Neural cell (in vitro differentiated cells): ENCODE measurements at regions not wholly inside any gene's neighbourhood (a gene's known extent, or its start where the extent isn't known, plus 50 kb on each side); places are given as distances from the start of the nearest gene placed in this dataset.

ENCODE experiments used
- H2AFZ ChIP-seq: fragments of 200-600, 300-800 bp; sonication (generic), shearing (Covaris generic); 2 replicates; pipeline ENCODE4 v1.6.0; 2014; ENCODE audit warnings: low read depth, mild to moderate bottlenecking, antibody characterized with exemption, low read length, moderate library complexity
- H3F3A ChIP-seq: fragments of 200-600 bp; shearing (Covaris generic); 2 replicates; pipeline ENCODE4 v1.6.1; 2016; ENCODE audit warnings: mild to moderate bottlenecking, moderate library complexity, mixed read lengths, antibody characterized with exemption, low read length; ENCODE audit not compliant: insufficient read depth, poor library complexity, severe bottlenecking
- H3K27ac ChIP-seq: fragments of 200-600, 300-800 bp; sonication (generic), shearing (Covaris generic); 2 replicates; pipeline ENCODE4 v1.5.1; 2014; ENCODE audit warnings: mild to moderate bottlenecking, low read length, moderate library complexity
- H3K27me3 ChIP-seq: fragments of 300-800, 200-600 bp; sonication (generic), shearing (Covaris generic); 2 replicates; pipeline ENCODE4 v1.6.0; 2014; ENCODE audit warnings: mild to moderate bottlenecking, low read depth, low read length, moderate library complexity; ENCODE audit not compliant: insufficient read depth
- H3K36me3 ChIP-seq: fragments of 300-800, 200-600 bp; sonication (generic), shearing (Covaris generic); 2 replicates; pipeline ENCODE4 v1.5.1; 2014; ENCODE audit warnings: mild to moderate bottlenecking, antibody characterized with exemption, low read length, moderate library complexity; ENCODE audit not compliant: insufficient read depth
- H3K4me2 ChIP-seq: fragments of 300-800, 200-600 bp; sonication (generic), shearing (Covaris generic); 2 replicates; pipeline ENCODE4 v1.6.0; 2014; ENCODE audit warnings: mild to moderate bottlenecking, low read length
- H3K4me3 ChIP-seq: fragments of 300-800, 200-600 bp; sonication (generic), shearing (Covaris generic); 2 replicates; pipeline ENCODE4 v1.5.1; 2014; ENCODE audit warnings: mild to moderate bottlenecking, low read length, moderate library complexity
- H3K79me2 ChIP-seq: fragments of 200-600 bp; shearing (Covaris generic); replicated peaks from 2 replicates; pipeline ENCODE4 v1.6.0; 2014; ENCODE audit warnings: mild to moderate bottlenecking, low read length, moderate library complexity; ENCODE audit not compliant: insufficient read depth
- H3K9ac ChIP-seq: fragments of 300-800, 200-600 bp; sonication (generic), shearing (Covaris generic); 2 replicates; pipeline ENCODE4 v1.6.1; 2016; ENCODE audit warnings: mild to moderate bottlenecking, low read length, mixed read lengths
- H3K9me2 ChIP-seq: fragments of 200-600 bp; shearing (Covaris generic); 2 replicates; pipeline ENCODE4 v1.6.1; 2016; ENCODE audit warnings: mild to moderate bottlenecking, low read length, mixed read lengths; ENCODE audit not compliant: insufficient read depth
- H3K9me3 ChIP-seq: fragments of 200-600, 300-800 bp; sonication (generic), shearing (Covaris generic); 2 replicates; pipeline ENCODE4 v1.6.1; 2016; ENCODE audit warnings: mild to moderate bottlenecking, mixed run types, low read length, moderate library complexity, mixed read lengths
- H4K20me1 ChIP-seq: fragments of 200-600 bp; shearing (Covaris generic); 2 replicates; pipeline ENCODE4 v1.6.1; 2016; ENCODE audit warnings: mild to moderate bottlenecking, mixed run types; ENCODE audit not compliant: insufficient read depth
- CTCF ChIP-seq: fragments of 450-650 bp; IDR thresholded peaks from 2 replicates; pipeline ENCODE4 v1.5.1; 2014; ENCODE audit warnings: antibody characterized with exemption, mild to moderate bottlenecking, moderate library complexity; ENCODE audit not compliant: poor library complexity, severe bottlenecking
- EP300 ChIP-seq: fragments of 450-650 bp; conservative IDR thresholded peaks from 2 replicates; pipeline ENCODE4 v1.6.1; 2014; ENCODE audit warnings: antibody characterized with exemption, mild to moderate bottlenecking, moderate library complexity; ENCODE audit not compliant: poor library complexity, severe bottlenecking
- EZH2 ChIP-seq: fragments of 200-600, 300-800 bp; shearing (Covaris generic), sonication (generic); IDR thresholded peaks from 2 replicates; pipeline ENCODE4 v1.6.1; 2014; ENCODE audit warnings: antibody characterized with exemption, low read length, borderline replicate concordance, mild to moderate bottlenecking; ENCODE audit not compliant: insufficient read depth, poor library complexity, severe bottlenecking
- MXI1 ChIP-seq: fragments of 450-650 bp; conservative IDR thresholded peaks from 2 replicates; pipeline ENCODE4 v1.6.1; 2014; ENCODE audit warnings: antibody characterized with exemption, mild to moderate bottlenecking; ENCODE audit not compliant: poor library complexity, severe bottlenecking
- POLR2AphosphoS5 ChIP-seq: IDR thresholded peaks from 2 replicates; pipeline ENCODE4 v1.6.1; 2012
- RAD21 ChIP-seq: fragments of 450-650 bp; conservative IDR thresholded peaks from 2 replicates; pipeline ENCODE4 v1.6.1; 2014; ENCODE audit warnings: antibody characterized with exemption, mild to moderate bottlenecking, moderate library complexity
- REST ChIP-seq: IDR thresholded peaks from 2 replicates; pipeline ENCODE4 v1.6.1; 2012; ENCODE audit warnings: borderline replicate concordance
- SMC3 ChIP-seq: fragments of 450-650 bp; conservative IDR thresholded peaks from 2 replicates; pipeline ENCODE4 v1.6.1; 2014; ENCODE audit warnings: antibody characterized with exemption, mild to moderate bottlenecking, moderate library complexity; ENCODE audit not compliant: poor library complexity
- TAF1 ChIP-seq: IDR thresholded peaks from 2 replicates; pipeline ENCODE4 v1.6.1; 2012; ENCODE audit warnings: low read depth

GRCh38 chr4:42330002-42330592 lies 67.2 kb upstream of the SHISA3 start:
- H3K4me2 ChIP-seq = no peak overlapping the region
- no peaks in the 10 kb centered on the region for H3K27me3 ChIP-seq
- H3K9me3 ChIP-seq = no peaks in the 10 kb centered on the region
- H3K4me3 ChIP-seq = no peak overlapping the region
- H3K36me3 ChIP-seq = no peaks in the 10 kb centered on the region
- H3K79me2 ChIP-seq = no peaks in the 10 kb centered on the region
- no peaks in the 10 kb centered on the region for H4K20me1 ChIP-seq
- no peak overlapping the region for H3K9ac ChIP-seq
- no peaks in the 10 kb centered on the region for H3F3A ChIP-seq
- H3K27ac ChIP-seq = no peak overlapping the region
- H2AFZ ChIP-seq = no peak overlapping the region
- no peak for TF ChIP-seq EZH2
- TF ChIP-seq TAF1 = no peak
- TF ChIP-seq EP300 = no peak
- no peak for TF ChIP-seq CTCF
- TF ChIP-seq POLR2AphosphoS5 = no peak
- no peak for TF ChIP-seq REST
- H3K9me2 ChIP-seq = no peaks in the 10 kb centered on the region

GRCh38 chr4:42331040-42331439 lies 66.2 kb upstream of the SHISA3 start:
- H3K9me2 ChIP-seq = no peaks in the 10 kb centered on the region
- no peak overlapping the region for H3K9ac ChIP-seq
- H3K9me3 ChIP-seq = no peaks in the 10 kb centered on the region
- no peaks in the 10 kb centered on the region for H3K27me3 ChIP-seq
- no peaks in the 10 kb centered on the region for H4K20me1 ChIP-seq
- H3K79me2 ChIP-seq = no peaks in the 10 kb centered on the region
- H3K27ac ChIP-seq = no peak overlapping the region
- no peak for TF ChIP-seq MXI1
- no peak for TF ChIP-seq CTCF
- no peak for TF ChIP-seq REST
- TF ChIP-seq EZH2 = no peak
- no peak for TF ChIP-seq RAD21
- no peak for TF ChIP-seq EP300
- TF ChIP-seq SMC3 = no peak
- no peak for TF ChIP-seq POLR2AphosphoS5
- TF ChIP-seq TAF1 = no peak
- no peak overlapping the region for H2AFZ ChIP-seq
- no peaks in the 10 kb centered on the region for H3F3A ChIP-seq
- no peaks in the 10 kb centered on the region for H3K36me3 ChIP-seq
- H3K4me3 ChIP-seq = no peak overlapping the region
- H3K4me2 ChIP-seq = no peak overlapping the region
